Right lobe of liver (tissue), 6 donors: ENCODE measurements at regions not wholly inside any gene's neighbourhood (a gene's known extent, or its start where the extent isn't known, plus 50 kb on each side); places are given as distances from the start of the nearest gene placed in this dataset.

ENCODE experiments used
- ATAC-seq, 4 donors: fragments of 200-7000 bp; cut with Tn5 transposase; one replicate each; pipeline ENCODE4 v1.9.1; 2020; ENCODE audit warnings: mild to moderate bottlenecking in 4 of 4, moderate library complexity in 4 of 4
- DNase-seq, 3 donors: peaks; one replicate each; pipeline ENCODE4 v3.0.0-alpha.2; 2020
- H3K27ac ChIP-seq, 3 donors: fragments of 200-600 bp; one replicate each; pipeline ENCODE4 v1.8.0; 2022
- H3K27me3 ChIP-seq, 2 donors: fragments of 200-600 bp; one replicate each; pipeline ENCODE4 v1.8.0; 2022
- H3K36me3 ChIP-seq, 4 donors: fragments of 200-600 bp; sonication (generic) in 1 of 4; one replicate each; pipeline versions ENCODE4 v1.5.1 to v1.8.0; 2017 to 2022; ENCODE audit warnings: control low read depth in 1 of 4
- H3K4me1 ChIP-seq, 4 donors: fragments of 200-600 bp; sonication (generic) in 1 of 4; one replicate each; pipeline versions ENCODE4 v1.5.1 to v1.8.0; 2017 to 2022; ENCODE audit warnings: control low read depth in 1 of 4
- H3K4me3 ChIP-seq, 3 donors: fragments of 200-600 bp; one replicate each; pipeline ENCODE4 v1.8.0; 2022
- H3K9me3 ChIP-seq, 4 donors: fragments of 200-600 bp; sonication (generic) in 1 of 4; one replicate each; pipeline versions ENCODE4 v1.5.1 to v1.8.0; 2017 to 2022; ENCODE audit warnings: control low read depth in 1 of 4
- CTCF ChIP-seq, 4 donors: fragments of 200-600 bp in 3 of 4; fragments of 450-650 bp in 1 of 4; IDR thresholded peaks; one replicate each; pipeline versions ENCODE4 v1.5.1 to v1.8.0; 2016 to 2022; ENCODE audit warnings: antibody characterized with exemption in 4 of 4, mild to moderate bottlenecking in 2 of 4
- POLR2A ChIP-seq: fragments of 450-650 bp; IDR thresholded peaks from one replicate; pipeline ENCODE4 v1.6.1; 2017; ENCODE audit warnings: antibody characterized with exemption, mild to moderate bottlenecking
- WGBS: methylation state at CpG from one replicate; pipeline ENCODE4 v1.1.6; 2018; ENCODE audit warnings: low coverage, low lambda C conversion rate; ENCODE audit not compliant: insufficient coverage; ENCODE audit errors: missing lambda C conversion rate; 5-methylcytosine and 5-hydroxymethylcytosine counted together
- intact Hi-C, 2 donors: fragments of 100-400 bp; cut with DNase I; formaldehyde crosslinking; loops; one replicate each; pipeline versions ENCODE4 v1.11.2 to v1.14.1; 2022
- donor health status: DM: no; HTN: yes; CAD: no.
- donor health status: DM: no; HTN: no; CAD: no.
- donor health status: DM: no; HTN: no; CAD: no.
- donor health status: DM: no; HTN: yes; CAD: no.
- donor health status: DM: no; HTN: yes; CAD: no.

DNA sequence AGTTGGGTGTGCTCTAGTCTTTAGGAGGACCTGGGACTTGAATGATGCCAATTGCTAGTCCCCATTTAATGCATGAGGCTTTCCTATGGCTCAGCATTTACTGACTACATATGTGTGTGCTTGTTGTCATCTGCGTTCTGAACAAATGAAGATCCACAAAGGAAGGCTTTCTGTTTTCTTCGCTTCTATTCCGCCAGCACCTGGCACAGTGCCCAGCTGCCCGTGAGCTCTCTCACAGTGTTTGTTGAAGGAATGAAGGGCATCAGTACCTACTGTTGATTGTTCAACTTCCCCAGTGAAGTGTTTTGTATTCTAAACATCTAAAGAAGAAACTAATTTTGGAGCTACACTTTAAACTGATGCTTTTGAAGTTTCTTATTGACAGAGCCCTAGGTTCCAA, 122.4 kb upstream of the LINC00305 start:
- intact Hi-C loops = no loop called here
- Histone ChIP-seq H3K4me1 (peaks cover 0 to 59% (median 15%) of the 10 kb centered on the region in 4 donors), H3K36me3 (no peaks in the 10 kb centered on the region), H3K4me3 (no peak overlapping the region), H3K27me3 (no peaks in the 10 kb centered on the region), H3K27ac (peak overlapping the region; percentile 28 to 86 (median 83)), H3K9me3 (no peaks in the 10 kb centered on the region)
- 5% methylated on average over 2 of the region's 4 CpGs for WGBS
- DNase-seq = peak; percentile 42 to 71 (median 64)
- ATAC-seq = peak; percentile 55 to 67 (median 59)
- TF ChIP-seq CTCF (IDR thresholded peaks at IDR 0.05) = no peak
- no peak for TF ChIP-seq POLR2A

- Histone ChIP-seq H3K9me3 (no peaks in the 10 kb centered on the region), H3K27me3 (no peaks in the 10 kb centered on the region), H3K4me3 (no peak overlapping the region), H3K27ac (peak overlapping the region in 1 of 3 donors; percentile 83), H3K4me1 (peaks cover 0 to 52% (median 15%) of the 10 kb centered on the region in 4 donors), H3K36me3 (no peaks in the 10 kb centered on the region)
- 89% methylated on average over 1 of the region's 1 CpG for WGBS
- intact Hi-C loops = no loop called here
- TF ChIP-seq CTCF (IDR thresholded peaks at IDR 0.05) (no peak), POLR2A (no peak)
- ATAC-seq (no peak), DNase-seq (no peak)
Observed at GRCh38 chr18:64270608-64271007, 121.7 kb upstream of the LINC00305 start.

DNA sequence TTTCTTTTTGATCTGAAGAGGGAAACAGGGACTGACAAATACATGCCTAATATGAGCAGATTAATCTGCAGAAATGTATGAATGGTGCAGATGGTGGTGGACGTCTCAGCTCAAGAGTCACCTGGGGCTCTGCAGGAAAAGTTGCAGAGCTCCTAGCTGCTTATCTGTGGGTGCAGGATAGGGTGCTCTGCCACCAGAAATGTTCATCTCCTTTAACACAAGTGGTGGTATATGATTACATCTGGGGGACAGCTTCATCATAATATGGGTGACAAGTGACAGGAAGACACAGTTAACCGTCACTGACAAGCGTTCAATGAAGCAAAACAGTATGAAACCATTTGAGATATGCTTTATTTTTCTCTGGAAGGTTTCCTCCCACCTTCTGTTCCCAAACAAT, 121.2 kb upstream of the LINC00305 start:
- Histone ChIP-seq H3K27ac (no peak overlapping the region), H3K4me1 (peaks cover 0 to 49% (median 15%) of the 10 kb centered on the region in 4 donors), H3K36me3 (no peaks in the 10 kb centered on the region), H3K4me3 (no peak overlapping the region), H3K27me3 (no peaks in the 10 kb centered on the region), H3K9me3 (no peaks in the 10 kb centered on the region)
- intact Hi-C loops = no loop called here
- WGBS = 77% methylated on average over 3 of the region's 3 CpGs
- DNase-seq (no peak), ATAC-seq (no peak)
- TF ChIP-seq POLR2A (no peak), CTCF (IDR thresholded peaks at IDR 0.05) (no peak)

DNA sequence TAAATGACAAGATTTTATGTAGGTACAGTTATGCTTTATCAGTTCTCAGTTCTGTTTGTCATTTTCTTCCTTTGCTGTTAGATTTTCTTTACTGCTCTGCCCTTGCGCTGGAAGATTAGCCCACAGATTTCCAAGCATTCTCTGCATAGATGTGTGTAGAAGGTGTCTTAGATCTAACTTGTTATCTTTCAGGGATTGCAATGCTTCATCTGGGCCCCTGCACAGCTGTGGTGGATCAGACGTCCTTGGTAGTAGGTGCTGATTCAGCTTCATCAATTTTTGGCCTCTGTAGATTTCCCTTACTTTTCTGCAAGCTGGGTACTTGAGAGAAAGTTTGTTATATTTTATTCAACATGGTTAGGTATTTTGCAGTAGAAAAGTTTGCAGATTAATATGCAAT, 115.3 kb upstream of the LINC00305 start:
- intact Hi-C loops = no loop called here
- no peak overlapping the region for H3K27ac ChIP-seq
- no peaks in the 10 kb centered on the region for H3K27me3 ChIP-seq
- peaks cover 0 to 7% (median 0%) of the 10 kb centered on the region in 4 donors for H3K4me1 ChIP-seq
- DNase-seq = no peak
- 75% methylated on average over 2 of the region's 2 CpGs for WGBS
- no peak for ATAC-seq
- TF ChIP-seq POLR2A (no peak), CTCF (IDR thresholded peaks at IDR 0.05) (no peak)
- H3K4me3 ChIP-seq = no peak overlapping the region
- H3K36me3 ChIP-seq = no peaks in the 10 kb centered on the region
- no peaks in the 10 kb centered on the region for H3K9me3 ChIP-seq

DNA sequence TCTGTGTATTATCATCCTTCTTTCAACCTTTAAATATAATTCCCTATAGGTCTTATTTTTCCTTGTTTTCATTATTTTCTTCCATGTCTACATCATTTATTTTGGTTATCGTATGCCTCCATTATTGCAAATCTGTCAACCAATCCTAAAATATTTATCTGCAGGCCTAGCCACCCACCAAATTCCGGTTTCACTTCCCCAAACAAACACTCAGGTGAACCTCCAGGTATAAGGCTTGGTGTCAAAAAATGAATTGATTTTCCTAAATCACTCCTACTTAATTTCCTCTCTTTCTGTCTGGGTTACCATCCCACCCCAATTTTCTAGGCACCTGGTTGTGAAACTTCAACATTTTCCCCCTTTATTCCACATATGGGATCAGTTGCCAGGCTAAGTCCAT, 111.9 kb upstream of the LINC00305 start:
- no peak overlapping the region for H3K4me3 ChIP-seq
- intact Hi-C loops = no loop called here
- no peaks in the 10 kb centered on the region for H3K36me3 ChIP-seq
- DNase-seq (no peak), ATAC-seq (no peak)
- WGBS = 88% methylated on average over 2 of the region's 2 CpGs
- H3K4me1 ChIP-seq = peaks cover 0 to 2% (median under 1%) of the 10 kb centered on the region in 4 donors
- H3K27ac ChIP-seq = no peak overlapping the region
- TF ChIP-seq POLR2A (no peak), CTCF (IDR thresholded peaks at IDR 0.05) (no peak)
- H3K9me3 ChIP-seq = no peaks in the 10 kb centered on the region
- H3K27me3 ChIP-seq = no peaks in the 10 kb centered on the region
